GM12878 (cell line): ENCODE measurements at regions not wholly inside any gene's neighbourhood (a gene's known extent, or its start where the extent isn't known, plus 50 kb on each side); places are given as distances from the start of the nearest gene placed in this dataset.

Experiments
- ATAC-seq: fragments of 200-7000 bp; cut with Tn5 transposase; 3 replicates; pipeline ENCODE4 v1.9.1; 2020; ENCODE audit warnings: mild to moderate bottlenecking, moderate library complexity
- BruUV-seq: library from RNA; stranded (reverse); fragments of 400-500 nt; replicated peaks from 2 replicates; lab custom pipeline; 2021; lab: Mats Ljungman, UMichigan
- CTCF ChIA-PET: fragments of 300-600 bp; sonication (Branson Sonifier 250); formaldehyde crosslinking; extraction: SDS; loops from one replicate; lab custom pipeline; 2021; ENCODE audit warnings: inconsistent platforms; lab: Yijun Ruan, JAX
- POLR2A ChIA-PET: fragments of 350-600 bp; formaldehyde crosslinking; extraction: SDS; loops from one replicate; lab custom pipeline; 2021; ENCODE audit warnings: inconsistent platforms; lab: Charles Lee
- RAD21 ChIA-PET: fragments of 300-600 bp; sonication (Branson Sonifier 250); formaldehyde crosslinking; loops from one replicate; lab custom pipeline; 2023; ENCODE audit warnings: antibody characterized with exemption; ENCODE audit not compliant: unreplicated experiment; lab: Charles Lee
- SMC1A ChIA-PET: fragments of 300-600 bp; sonication (Branson Sonifier 250); formaldehyde crosslinking; loops from one replicate; lab custom pipeline; 2023; ENCODE audit not compliant: unreplicated experiment, uncharacterized antibody; lab: Charles Lee
- DNase-seq: peaks from one replicate; pipeline ENCODE4 v3.0.0-alpha.2; 2011; ENCODE audit warnings: low read depth, low spot score
- FAIRE-seq: peaks from 3 replicates; lab custom pipeline; 2011; peaks lifted over from hg19 to GRCh38; lab: Jason Lieb, UNC
- H2AFZ ChIP-seq: 2 replicates; pipeline ENCODE4 v1.6.0; 2011; ENCODE audit warnings: low read depth, low read length, control low read depth; ENCODE audit not compliant: control insufficient read depth
- H3K27ac ChIP-seq: 2 replicates; pipeline ENCODE4 v1.5.1; 2011; ENCODE audit warnings: control low read depth; ENCODE audit not compliant: control insufficient read depth, insufficient read depth
- H3K27me3 ChIP-seq, 2 experiments: replicated peaks in 1 of 2; 2 replicates each; pipeline versions ENCODE4 v1.6.0 to v1.6.1; 2011; ENCODE audit warnings: low read length in 1 of 2; ENCODE audit not compliant: control insufficient read depth in 2 of 2, insufficient read depth in 2 of 2
- H3K36me3 ChIP-seq, 2 experiments: 2 replicates each; pipeline ENCODE4 v1.5.1; 2011; ENCODE audit warnings: low read length in 1 of 2; ENCODE audit not compliant: control insufficient read depth in 2 of 2, insufficient read depth in 2 of 2
- H3K4me1 ChIP-seq: 2 replicates; pipeline ENCODE4 v1.6.1; 2011; ENCODE audit warnings: mild to moderate bottlenecking, low read length, moderate library complexity, mixed read lengths; ENCODE audit not compliant: control insufficient read depth, insufficient read depth
- H3K4me2 ChIP-seq: 2 replicates; pipeline ENCODE4 v1.6.0; 2011; ENCODE audit warnings: control low read depth; ENCODE audit not compliant: control insufficient read depth, insufficient read depth
- H3K4me3 ChIP-seq: fragments of 200-600 bp; sonication (generic); 2 replicates; pipeline ENCODE4 v1.5.1; 2016
- H3K79me2 ChIP-seq: 2 replicates; pipeline ENCODE4 v1.6.0; 2011; ENCODE audit warnings: low read length; ENCODE audit not compliant: control insufficient read depth, insufficient read depth
- H3K9ac ChIP-seq: 2 replicates; pipeline ENCODE4 v1.8.0; 2011; ENCODE audit warnings: low read length, control low read depth, mixed read lengths; ENCODE audit not compliant: control insufficient read depth, insufficient read depth
- H3K9me3 ChIP-seq: replicated peaks from 3 replicates; pipeline ENCODE4 v1.5.1; 2011; ENCODE audit warnings: mild to moderate bottlenecking, low read length; ENCODE audit not compliant: control insufficient read depth, insufficient read depth
- H4K20me1 ChIP-seq: 2 replicates; pipeline ENCODE4 v1.6.0; 2011; ENCODE audit not compliant: control insufficient read depth, insufficient read depth
- IKZF2 ChIP-seq, 2 experiments: fragments of 450-650 bp; IDR thresholded peaks; 2 replicates each; pipeline ENCODE4 v1.6.1; 2017; ENCODE audit warnings: mild to moderate bottlenecking in 2 of 2, moderate library complexity in 2 of 2
- KAT2A ChIP-seq: conservative IDR thresholded peaks from 2 replicates; pipeline ENCODE4 v1.6.1; 2011; ENCODE audit warnings: low read depth, low read length; ENCODE audit not compliant: control insufficient read depth
- RBBP5 ChIP-seq: fragments of 200-600 bp; sonication (generic); conservative IDR thresholded peaks from 2 replicates; pipeline ENCODE4 v1.6.1; 2016
- SKIL ChIP-seq: fragments of 450-650 bp; IDR thresholded peaks from 2 replicates; pipeline ENCODE4 v1.6.1; 2017; ENCODE audit warnings: mild to moderate bottlenecking, low read depth, inconsistent platforms; ENCODE audit not compliant: poor library complexity, severe bottlenecking
- WRNIP1 ChIP-seq: IDR thresholded peaks from 2 replicates; pipeline ENCODE4 v1.6.1; 2011; ENCODE audit warnings: low read depth, low read length, improper control_type of control experiment, borderline replicate concordance
- YBX1 ChIP-seq: fragments of 450-650 bp; IDR thresholded peaks from 2 replicates; pipeline ENCODE4 v1.6.1; 2016; ENCODE audit warnings: antibody characterized with exemption
- ZNF592 ChIP-seq: fragments of 450-650 bp; IDR thresholded peaks from 2 replicates; pipeline ENCODE4 v1.6.1; 2017; ENCODE audit warnings: mild to moderate bottlenecking, moderate library complexity
- ZNF622 ChIP-seq: fragments of 450-650 bp; IDR thresholded peaks from 2 replicates; pipeline ENCODE4 v1.6.1; 2017; ENCODE audit warnings: mild to moderate bottlenecking, inconsistent platforms
- WGBS: methylation state at CpG from one replicate; pipeline ENCODE4 v1.1.6; 2016; ENCODE audit warnings: low lambda C conversion rate; ENCODE audit not compliant: insufficient replicate concordance, insufficient coverage; ENCODE audit errors: missing lambda C conversion rate; 5-methylcytosine and 5-hydroxymethylcytosine counted together
- in situ Hi-C: fragments of 300-500 bp; cut with MboI; formaldehyde crosslinking; loops from 9 replicates; pipeline ENCODE4 v1.14.3; 2018; ENCODE audit warnings: mixed read lengths
- intact Hi-C: fragments of 100-400 bp; cut with micrococcal nuclease; formaldehyde crosslinking; loops from one replicate; pipeline ENCODE4 v1.14.2; 2022; ENCODE audit not compliant: unreplicated experiment

- H3K27me3 ChIP-seq = no peaks in the 10 kb centered on the region; a peak in 1 of 4 replicates
- no peaks in the 10 kb centered on the region for H3K79me2 ChIP-seq
- H3K4me2 ChIP-seq = no peak overlapping the region
- FAIRE-seq = no peak
- intact Hi-C loops = no loop called here
- no peak overlapping the region for H3K9ac ChIP-seq
- RAD21 ChIA-PET = no interaction called here
- H3K9me3 ChIP-seq = no peaks in the 10 kb centered on the region
- CTCF ChIA-PET = no interaction called here
- BruUV-seq = no TSS peak
- no peak overlapping the region for H2AFZ ChIP-seq
- no peak for DNase-seq
- H3K27ac ChIP-seq = no peak overlapping the region
- TF ChIP-seq ZNF592 (no peak), YBX1 (no peak), SKIL (no peak), WRNIP1 (no peak), KAT2A (no peak), ZNF622 (no peak), IKZF2 (IDR thresholded peaks at IDR 0.05) (no peak), RBBP5 (no peak)
- no peaks in the 10 kb centered on the region for H3K36me3 ChIP-seq
- in situ Hi-C loops = no loop called here
- POLR2A ChIA-PET = no interaction called here
- no peaks in the 10 kb centered on the region for H3K4me1 ChIP-seq
- ATAC-seq = no peak
- H4K20me1 ChIP-seq = no peaks in the 10 kb centered on the region
- SMC1A ChIA-PET = no interaction called here
- WGBS = 30% methylated on average over 5 of the region's 5 CpGs
- H3K4me3 ChIP-seq = no peak overlapping the region
Observed at GRCh38 chr7:42340436-42340835, 103.4 kb upstream of the GLI3 start.
